SK-N-MC (cell line): ENCODE measurements at regions not wholly inside any gene's neighbourhood (a gene's known extent, or its start where the extent isn't known, plus 50 kb on each side); places are given as distances from the start of the nearest gene placed in this dataset.

Experiments
- EZH2 ChIP-seq: fragments of 200-600 bp; sonication (generic); IDR thresholded peaks from one replicate; pipeline ENCODE4 v1.6.1; 2017; ENCODE audit warnings: antibody characterized with exemption
- FOXP2 ChIP-seq: optimal IDR thresholded peaks from 2 replicates; pipeline ENCODE3; 2011; ENCODE audit warnings: mild to moderate bottlenecking, moderate library complexity; ENCODE audit not compliant: insufficient read depth; ENCODE audit errors: extremely low read length, control extremely low read depth
- POLR2AphosphoS5 ChIP-seq: IDR thresholded peaks from 2 replicates; pipeline ENCODE4 v1.6.1; 2012; ENCODE audit warnings: mild to moderate bottlenecking, low read depth, low read length, borderline replicate concordance

GRCh38 chr3:36649125-36649524 is 115.2 kb downstream of the DCLK3 start:
- TF ChIP-seq EZH2 = no peak
- no peak for TF ChIP-seq POLR2AphosphoS5
- TF ChIP-seq FOXP2 = no peak
